HCEC 1CT (cell line): ENCODE measurements at regions not wholly inside any gene's neighbourhood (a gene's known extent, or its start where the extent isn't known, plus 50 kb on each side); places are given as distances from the start of the nearest gene placed in this dataset.

Experiments
- DNase-seq: peaks from one replicate; pipeline ENCODE4 v3.0.0-alpha.2; 2017

- no peak for DNase-seq
Measured at GRCh38 chr2:212945526-212945925, 205.9 kb downstream of the IKZF2 start.

- no peak for DNase-seq
Measured at GRCh38 chr2:212943351-212943750, 208.1 kb downstream of the IKZF2 start.

GRCh38 chr2:212941361-212941760 is 210.1 kb downstream of the IKZF2 start:
- DNase-seq, result no peak

- peak; percentile 22 for DNase-seq
Measured at GRCh38 chr2:212940816-212941215, 210.6 kb downstream of the IKZF2 start.

GRCh38 chr2:212939777-212940531 is 211.5 kb downstream of the IKZF2 start:
- no peak for DNase-seq

- DNase-seq, result no peak
Measured at GRCh38 chr2:212938144-212938793, 213.1 kb downstream of the IKZF2 start.

- DNase-seq, result no peak
Measured at GRCh38 chr2:212936572-212936971, 214.8 kb downstream of the IKZF2 start.

GRCh38 chr2:212935752-212936151 is 215.7 kb downstream of the IKZF2 start:
- DNase-seq, result no peak

- DNase-seq, result no peak
Measured at GRCh38 chr2:212931271-212931670, 220.1 kb downstream of the IKZF2 start.

GRCh38 chr2:212930556-212931260 is 220.7 kb downstream of the IKZF2 start:
- DNase-seq, result no peak

GRCh38 chr2:212929971-212930370 is 221.4 kb downstream of the IKZF2 start:
- DNase-seq, result no peak

- DNase-seq, result peak; percentile 20
Measured at GRCh38 chr2:212929116-212929515, 222.3 kb downstream of the IKZF2 start.

GRCh38 chr2:212928681-212929080 is 222.7 kb downstream of the IKZF2 start:
- peak; percentile 15 for DNase-seq

- no peak for DNase-seq
Measured at GRCh38 chr2:212926940-212927339, 224.5 kb downstream of the IKZF2 start.

- DNase-seq, result no peak
Measured at GRCh38 chr2:212923393-212923792, 228.0 kb downstream of the IKZF2 start.

GRCh38 chr2:212922701-212923100 is 228.7 kb downstream of the IKZF2 start:
- DNase-seq, result no peak

- no peak for DNase-seq
Measured at GRCh38 chr2:212921711-212922110, 229.7 kb downstream of the IKZF2 start.

GRCh38 chr2:212921061-212921460 is 230.4 kb downstream of the IKZF2 start:
- DNase-seq, result no peak

- no peak for DNase-seq
Measured at GRCh38 chr2:212919238-212919637, 232.2 kb downstream of the IKZF2 start.

- DNase-seq, result no peak
Measured at GRCh38 chr2:212918336-212918735, 233.1 kb downstream of the IKZF2 start.

- DNase-seq, result no peak
Measured at GRCh38 chr2:212915121-212915782, 236.2 kb downstream of the IKZF2 start.

GRCh38 chr2:212914392-212914791 is 237.0 kb downstream of the IKZF2 start:
- peak; percentile 22 for DNase-seq

GRCh38 chr2:212913640-212914306 is 237.6 kb downstream of the IKZF2 start:
- DNase-seq, result no peak
